Urinary bladder (tissue), 3 donors: ENCODE measurements at regions not wholly inside any gene's neighbourhood (a gene's known extent, or its start where the extent isn't known, plus 50 kb on each side); places are given as distances from the start of the nearest gene placed in this dataset.

Experiments
- DNase-seq: peaks from one replicate; pipeline ENCODE4 v3.0.0-alpha.2; 2015; ENCODE audit errors: extremely low spot score
- H3K27ac ChIP-seq: one replicate; pipeline ENCODE4 v1.5.1; 2013; ENCODE audit warnings: low read depth, mild to moderate bottlenecking, moderate library complexity
- H3K36me3 ChIP-seq: one replicate; pipeline ENCODE4 v1.6.1; 2013; ENCODE audit warnings: mild to moderate bottlenecking, moderate library complexity; ENCODE audit not compliant: insufficient read depth
- H3K4me1 ChIP-seq: one replicate; pipeline ENCODE4 v1.6.1; 2013; ENCODE audit warnings: mild to moderate bottlenecking, moderate library complexity; ENCODE audit not compliant: insufficient read depth
- H3K4me3 ChIP-seq: one replicate; pipeline ENCODE4 v1.5.1; 2013; ENCODE audit warnings: low read depth, low read length
- WGBS: extraction: QIAGEN DNeasy Blood & Tissue Kit; methylation state at CpG from one replicate; pipeline ENCODE4 v1.1.7; 2013; 5-methylcytosine and 5-hydroxymethylcytosine counted together
- donor health status: healthy with polysubstance abuse.
- donor health status: healthy.

- H3K4me1 ChIP-seq = no peaks in the 10 kb centered on the region
- DNase-seq = no peak
- H3K4me3 ChIP-seq = no peak overlapping the region
- no peaks in the 10 kb centered on the region for H3K36me3 ChIP-seq
- 95% methylated on average over 3 of the region's 3 CpGs for WGBS
- H3K27ac ChIP-seq = no peak overlapping the region
Observed at GRCh38 chr14:100673807-100674154, 52.9 kb upstream of the DLK1 start.

- DNase-seq = no peak
- no peaks in the 10 kb centered on the region for H3K36me3 ChIP-seq
- H3K4me3 ChIP-seq = no peak overlapping the region
- no peak overlapping the region for H3K27ac ChIP-seq
- WGBS = 68% methylated on average over 5 of the region's 5 CpGs
- H3K4me1 ChIP-seq = no peaks in the 10 kb centered on the region
Observed at GRCh38 chr14:100674428-100674827, 52.3 kb upstream of the DLK1 start.

GRCh38 chr14:100674897-100675619 lies 51.6 kb upstream of the DLK1 start:
- Histone ChIP-seq H3K4me3 (no peak overlapping the region), H3K27ac (no peak overlapping the region), H3K36me3 (no peaks in the 10 kb centered on the region), H3K4me1 (no peaks in the 10 kb centered on the region)
- WGBS = 88% methylated on average over 19 of the region's 19 CpGs
- no peak for DNase-seq

DNA sequence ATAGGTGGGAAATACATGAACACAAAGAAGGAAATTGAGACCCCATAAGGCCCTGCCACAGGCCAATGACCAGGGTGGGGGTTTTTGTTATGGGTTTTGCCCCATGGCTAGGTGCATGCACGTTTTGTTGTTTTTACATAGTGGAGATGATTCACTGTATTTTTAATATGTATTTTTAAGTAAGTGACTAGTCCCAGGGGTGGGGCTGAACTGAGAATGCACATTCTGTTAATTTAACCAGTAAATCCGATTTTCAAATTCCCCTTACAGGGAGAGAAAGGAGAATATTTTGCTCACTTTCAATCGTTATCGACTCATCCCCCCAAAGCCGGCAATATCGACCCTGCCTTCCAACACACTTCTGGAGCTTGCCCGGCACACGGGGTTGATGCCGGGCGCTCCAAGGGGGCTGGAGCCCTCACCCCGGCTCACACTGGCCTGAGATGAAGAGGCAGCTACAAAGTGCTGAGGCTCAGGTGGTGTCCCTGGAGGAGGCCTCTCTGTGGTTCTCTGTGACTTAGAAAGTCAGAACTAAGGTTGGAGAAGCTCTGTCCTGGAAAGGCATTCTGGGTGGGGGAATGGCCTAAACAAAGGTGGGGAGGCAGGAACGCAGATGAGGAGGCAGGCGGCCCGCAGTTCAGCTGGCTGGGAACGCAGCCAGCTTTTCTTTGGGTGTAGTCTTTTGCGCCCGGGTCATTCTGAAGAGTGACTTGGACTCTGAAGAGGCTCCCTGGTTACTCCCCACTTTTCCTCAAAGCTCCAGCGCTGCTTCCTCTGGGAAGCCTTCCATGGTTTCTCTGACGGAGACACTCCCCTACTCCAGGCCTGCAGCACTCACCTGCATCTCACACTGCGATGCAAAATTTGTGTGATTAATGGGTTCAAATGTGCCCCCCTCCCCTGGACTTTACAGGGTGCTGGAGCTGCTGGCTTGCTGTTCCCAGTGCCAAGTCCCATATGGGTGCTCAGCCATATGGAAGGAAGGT lies 50.7 kb upstream of the DLK1 start:
- no peaks in the 10 kb centered on the region for H3K36me3 ChIP-seq
- WGBS = 63% methylated on average over 20 of the region's 20 CpGs
- H3K4me1 ChIP-seq = no peaks in the 10 kb centered on the region
- no peak overlapping the region for H3K27ac ChIP-seq
- no peak for DNase-seq
- H3K4me3 ChIP-seq = no peak overlapping the region
